ENCODE measurements at regions not wholly inside any gene's neighbourhood (a gene's known extent, or its start where the extent isn't known, plus 50 kb on each side); places are given as distances from the start of the nearest gene placed in this dataset.
"Not testable (repeated sequence)": the region's sequence is repeated elsewhere in the genome, so short reads cannot be mapped to it uniquely, and the experiment has no call there.

DNA sequence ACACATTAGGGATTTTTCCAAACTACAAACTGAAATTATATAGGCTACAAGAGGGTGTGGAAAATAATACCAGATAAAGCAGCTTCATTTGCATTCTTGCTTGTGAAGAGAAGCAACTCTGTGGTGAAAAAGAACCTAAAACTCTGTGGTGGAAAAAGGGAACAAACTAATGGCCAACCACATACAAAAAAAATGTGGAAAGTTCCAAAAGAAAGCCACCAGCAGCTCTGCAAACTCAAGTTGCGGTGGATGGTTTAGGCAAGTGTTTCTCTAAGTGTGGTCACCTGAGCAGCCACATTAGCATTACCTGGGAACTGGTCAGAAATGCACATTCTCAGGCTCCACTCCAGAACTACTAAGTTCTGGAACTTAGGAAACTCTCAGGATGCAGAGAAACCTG, 586.4 kb downstream of the ACTL7B start:
- DNase-seq = no peak

DNA sequence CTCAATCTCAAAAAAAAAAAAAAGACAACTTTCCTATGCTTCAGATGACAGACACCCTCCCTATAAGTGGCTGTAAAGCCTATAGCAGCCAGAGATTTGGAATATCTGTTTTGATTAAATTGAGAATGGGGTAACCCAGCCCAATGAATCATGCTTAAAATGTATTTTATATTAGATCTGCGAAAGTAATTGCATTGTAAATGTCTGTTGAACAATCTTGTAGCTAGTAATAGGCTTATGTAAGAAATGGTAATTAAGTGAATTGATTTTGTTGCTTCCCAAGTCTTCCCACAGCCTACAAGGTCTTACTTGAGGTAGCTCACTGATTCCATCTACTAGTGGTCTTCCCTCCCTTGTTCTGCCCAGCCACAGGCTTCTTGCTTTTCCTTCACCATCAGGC, 590.7 kb downstream of the ACTL7B start:
- DNase-seq = no peak

DNA sequence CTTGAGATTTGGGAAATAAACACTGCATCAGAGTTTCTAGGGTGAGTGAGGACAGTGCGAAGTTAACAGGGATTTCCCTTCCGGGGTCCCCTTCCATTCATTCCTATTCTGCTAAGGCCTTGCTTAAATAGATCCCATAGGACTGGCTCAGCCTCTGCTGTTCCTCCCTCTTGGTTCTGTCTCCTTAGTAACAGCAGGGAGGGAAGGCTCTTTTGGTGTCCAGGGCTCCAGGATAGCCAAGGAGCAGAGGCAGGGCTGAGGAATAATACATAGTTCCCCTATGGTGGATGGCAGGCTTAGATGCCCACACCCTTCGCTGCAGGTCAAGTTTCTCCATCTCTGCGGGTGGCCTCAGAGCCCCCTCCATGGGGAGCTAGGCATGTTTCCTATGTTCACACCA, 591.7 kb downstream of the ACTL7B start:
- no peak for DNase-seq

DNA sequence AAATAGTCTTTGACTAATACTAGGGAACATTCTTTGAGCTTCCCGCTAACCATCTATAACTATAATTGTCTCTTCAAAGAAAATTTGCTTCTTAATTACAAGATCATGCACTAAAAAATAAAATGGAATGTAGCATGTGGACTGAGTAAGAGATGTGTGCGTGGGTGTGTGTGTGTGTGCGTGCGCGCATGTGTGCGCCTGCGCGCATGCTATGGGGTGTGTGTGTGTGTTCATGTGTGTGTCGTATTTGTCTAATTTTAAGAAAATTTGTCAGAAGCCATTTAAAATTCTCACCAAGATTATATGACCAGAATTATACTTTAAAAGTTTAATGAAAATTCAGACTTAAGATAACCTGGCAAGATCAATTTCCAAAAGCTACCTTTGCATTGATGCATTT, 593.0 kb downstream of the ACTL7B start:
- no peak for DNase-seq

DNA sequence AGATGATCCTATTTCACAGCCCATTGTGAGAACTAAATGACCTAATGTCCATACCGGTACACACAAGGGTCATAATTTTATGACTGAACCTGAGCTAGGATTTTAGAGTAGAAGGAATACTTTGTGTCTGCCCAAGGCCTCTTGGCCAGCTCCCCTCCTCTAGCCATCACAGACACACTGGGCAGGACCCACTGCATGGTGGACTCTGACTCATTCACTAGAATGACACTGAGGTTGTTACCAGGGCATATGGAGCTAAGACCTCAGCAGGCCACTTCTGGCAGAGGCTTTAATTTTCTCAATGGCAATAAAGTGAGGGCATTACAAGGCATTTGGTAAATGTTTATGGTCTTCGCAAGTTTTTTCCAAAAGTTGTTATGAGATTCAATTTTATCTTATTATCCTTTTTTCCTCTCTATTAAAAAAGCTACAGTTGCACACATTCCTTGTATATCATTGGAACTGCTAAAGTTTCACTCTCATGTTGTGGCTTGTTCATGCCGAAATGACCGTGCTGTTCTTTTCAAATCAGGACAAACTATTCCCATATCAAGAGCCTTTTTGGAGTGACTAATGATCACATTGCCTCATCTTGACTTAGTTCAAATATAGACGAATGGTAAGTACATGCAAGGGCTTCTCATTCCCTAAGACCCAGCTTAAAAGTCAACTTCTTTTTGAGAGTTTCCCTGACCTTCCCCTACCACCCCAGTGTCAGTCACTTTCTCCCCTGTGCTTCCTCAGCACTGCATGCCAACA, 595.7 kb downstream of the ACTL7B start:
- DNase-seq = no peak

DNA sequence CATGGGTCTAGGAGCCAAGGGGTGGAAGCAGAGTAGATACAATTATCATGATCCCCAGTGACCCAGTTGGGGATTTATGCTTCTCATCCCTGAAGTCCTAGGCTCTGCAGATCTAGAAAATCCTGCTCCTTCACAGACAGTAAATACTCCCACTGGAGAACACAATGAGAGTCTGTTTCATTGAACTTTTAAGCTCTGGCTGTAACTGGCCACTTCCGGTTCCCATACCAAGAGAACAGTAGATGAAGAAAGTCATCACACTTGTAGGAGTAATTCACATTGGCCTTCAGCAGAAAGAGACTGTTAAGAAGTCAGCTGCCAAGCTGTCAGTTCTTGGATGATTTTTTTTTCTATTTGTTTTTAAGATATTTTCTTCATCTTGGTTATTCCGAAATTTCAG, 597.1 kb downstream of the ACTL7B start:
- DNase-seq = no peak

DNA sequence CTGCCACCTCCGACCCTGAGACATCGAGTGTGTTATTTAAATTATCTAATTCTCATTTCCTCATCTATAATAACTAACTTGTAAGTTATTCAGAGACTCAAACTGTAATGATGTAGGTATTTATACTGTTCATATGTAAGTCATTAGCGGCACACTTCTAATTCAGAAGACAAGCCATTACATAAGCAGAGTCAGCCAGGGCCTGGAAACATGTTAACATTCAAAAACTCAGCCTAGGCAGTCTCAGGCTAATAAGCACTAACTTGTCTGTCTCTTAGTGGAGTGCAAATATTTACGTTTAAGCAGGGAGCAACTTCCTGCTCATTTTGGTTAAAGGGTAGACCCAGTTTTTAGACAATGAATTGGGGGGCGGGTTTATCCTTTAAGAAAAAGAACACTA, 598.4 kb downstream of the ACTL7B start:
- DNase-seq = no peak

DNA sequence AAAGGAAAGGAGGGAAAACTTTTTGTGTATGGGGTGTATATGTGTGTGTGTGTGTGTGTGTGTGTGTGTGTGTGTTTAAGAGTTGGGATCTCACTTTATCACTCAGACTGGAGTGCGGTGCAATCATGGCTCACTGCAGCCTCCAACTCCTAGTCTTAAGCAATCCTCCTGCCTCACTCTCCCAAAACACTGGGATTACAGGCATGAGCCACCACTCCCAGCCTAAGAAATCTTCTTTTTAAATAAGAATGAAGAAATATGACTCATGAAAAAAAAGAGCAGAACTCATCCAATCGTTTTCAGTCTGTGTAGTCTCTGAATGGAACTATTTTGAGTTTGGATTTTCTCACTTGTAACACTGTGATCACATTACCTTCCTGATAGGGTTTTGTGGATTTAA, 601.5 kb downstream of the ACTL7B start:
- no peak for DNase-seq

DNA sequence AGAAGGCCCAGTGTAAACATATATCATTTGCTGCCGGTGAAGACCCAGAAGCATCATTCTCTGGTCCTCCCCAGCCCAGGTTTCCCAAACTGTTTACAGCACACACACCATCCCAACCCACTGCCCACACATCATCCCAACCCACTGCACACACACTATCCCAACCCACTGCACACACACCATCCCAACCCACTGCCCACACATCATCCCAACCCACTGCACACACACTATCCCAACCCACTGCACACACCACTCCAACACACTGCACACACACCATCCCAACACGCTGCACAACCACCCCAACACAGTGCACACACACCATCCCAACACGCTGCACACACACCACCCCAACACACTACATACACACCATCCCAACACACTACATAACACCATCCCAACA, 608.4 kb downstream of the ACTL7B start:
- DNase-seq = not testable (repeated sequence)

DNA sequence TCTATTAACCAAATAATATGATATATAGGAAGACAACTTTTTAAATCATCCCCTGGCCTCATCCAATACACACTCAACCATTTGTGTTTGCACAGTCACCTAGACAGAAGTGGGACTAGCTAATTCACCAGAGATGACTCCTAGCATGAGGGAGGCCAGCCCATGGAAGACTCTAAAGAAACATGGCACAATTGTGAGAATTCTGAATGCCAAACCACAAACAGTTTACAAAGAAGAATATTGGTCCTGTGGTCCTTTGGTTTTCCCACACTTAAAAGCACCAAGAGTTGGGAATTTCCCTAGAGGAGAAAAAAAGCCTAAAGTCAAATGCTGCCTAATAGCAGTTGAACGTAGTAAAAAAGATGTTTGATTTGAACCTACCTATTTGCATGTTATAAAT, 609.9 kb downstream of the ACTL7B start:
- DNase-seq = no peak

DNA sequence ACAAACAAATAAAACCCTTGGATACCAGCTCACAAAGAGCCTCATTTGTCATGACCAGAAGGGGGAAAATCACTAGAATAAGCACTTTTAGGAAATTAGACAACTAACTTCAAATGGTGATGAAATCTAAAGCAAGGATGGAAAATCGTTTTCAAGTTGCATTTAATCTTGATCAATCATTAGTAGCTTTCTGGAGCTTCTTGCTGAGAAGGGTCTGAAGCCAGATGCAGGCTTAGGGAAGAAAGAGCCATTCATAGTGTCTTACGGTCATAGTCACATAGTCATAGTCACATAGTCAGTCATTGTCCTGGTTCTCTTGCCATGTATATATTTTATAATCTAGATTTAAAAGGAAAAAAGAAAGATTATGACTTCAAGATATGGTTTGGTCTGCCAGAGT, 610.5 kb downstream of the ACTL7B start:
- no peak for DNase-seq

DNA sequence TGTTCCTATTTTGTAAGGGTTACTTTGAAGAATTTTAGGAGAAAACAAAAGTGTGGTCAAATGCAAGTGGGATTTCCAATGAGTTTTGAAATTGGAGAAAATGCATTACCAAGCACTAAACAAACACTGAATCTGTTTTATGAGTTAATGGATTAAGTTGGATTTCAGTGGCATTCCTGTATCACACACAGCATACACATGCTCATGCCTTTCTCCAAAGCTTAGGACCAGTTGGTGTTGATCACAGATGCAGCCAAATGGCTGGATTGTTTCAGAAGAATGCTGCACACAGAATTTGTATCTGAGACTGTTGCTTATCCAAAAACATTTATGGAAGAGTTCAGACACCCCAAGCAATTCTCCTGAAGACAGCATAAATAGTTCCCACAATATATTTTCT, 611.1 kb downstream of the ACTL7B start:
- DNase-seq = no peak

DNA sequence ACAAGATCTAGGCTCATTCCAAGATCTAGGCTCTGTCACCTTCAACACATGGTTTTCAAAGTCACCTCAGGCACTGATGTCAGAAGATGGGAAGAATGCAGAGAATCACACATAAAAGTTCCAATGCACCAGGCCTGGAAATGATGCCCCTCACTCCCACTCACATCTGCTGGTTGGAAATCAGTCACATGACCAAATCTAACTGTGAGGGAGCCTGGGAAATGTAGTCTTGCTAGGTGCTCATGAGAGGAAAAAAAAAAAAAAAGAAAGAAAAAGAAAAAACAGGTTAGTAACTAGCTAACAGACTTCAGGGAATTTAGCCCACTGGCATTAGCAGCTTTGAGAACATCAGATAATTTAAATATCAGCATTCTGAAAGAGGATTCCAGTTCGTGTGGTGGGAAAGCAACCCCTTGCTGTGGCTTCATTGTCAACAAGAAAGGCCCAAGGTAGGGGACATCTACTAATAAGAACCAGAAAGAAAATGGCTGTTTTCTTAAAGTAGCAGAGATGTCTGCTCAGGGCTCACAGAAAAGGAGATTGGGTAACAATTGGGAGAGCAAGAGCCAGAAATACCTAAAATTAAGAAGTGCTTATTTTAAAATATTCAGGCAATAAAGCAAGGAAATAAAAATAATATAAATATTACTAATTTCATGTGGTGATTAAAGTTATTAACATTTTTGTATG, 614.3 kb downstream of the ACTL7B start:
- DNase-seq = no peak

DNA sequence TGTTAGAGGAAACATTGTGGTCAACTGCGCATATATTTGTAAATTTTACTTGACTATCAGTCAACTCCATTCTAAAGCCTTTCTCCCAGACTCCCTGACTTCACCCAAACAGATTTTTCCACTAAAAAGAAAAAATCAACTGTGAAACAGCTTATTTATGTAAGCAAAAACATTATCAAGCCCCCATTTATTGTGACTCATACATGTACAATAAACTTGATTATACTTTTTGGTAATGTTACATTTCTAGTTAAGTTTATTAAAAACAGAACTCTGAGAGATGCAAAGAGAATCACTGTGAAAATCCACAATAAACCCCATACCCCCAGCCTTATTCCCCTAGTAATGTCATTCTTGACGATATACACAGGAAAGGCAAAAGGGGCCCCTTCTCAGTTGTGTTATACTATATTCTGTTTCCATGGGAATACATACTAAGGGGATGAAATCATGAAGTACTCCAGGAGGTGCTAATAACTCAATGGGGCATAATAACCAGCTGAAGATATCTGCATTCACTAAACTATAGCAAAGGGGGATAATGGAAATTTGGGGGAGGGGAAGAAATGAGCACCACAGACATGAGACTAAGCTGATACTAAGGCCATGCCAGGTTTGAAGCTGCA, 616.0 kb downstream of the ACTL7B start:
- no peak for DNase-seq

DNA sequence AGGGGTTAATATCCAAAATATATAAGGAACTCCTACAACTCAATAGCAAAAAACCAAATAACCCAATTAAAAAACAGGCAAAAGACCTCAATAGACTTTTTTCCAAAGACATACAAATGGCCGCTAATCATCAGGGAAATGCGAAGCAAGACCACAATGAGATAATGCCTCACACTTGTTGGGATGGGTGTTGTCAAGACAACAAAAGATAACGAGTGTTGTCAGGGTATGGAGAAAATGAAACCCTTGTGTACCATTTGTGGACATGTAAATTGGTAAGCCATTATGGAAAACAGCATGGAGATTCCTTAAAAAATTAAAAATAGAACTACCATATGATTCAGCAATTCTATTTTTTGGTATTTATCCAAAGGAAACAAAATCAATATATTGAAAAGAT, 620.2 kb downstream of the ACTL7B start:
- no peak for DNase-seq

DNA sequence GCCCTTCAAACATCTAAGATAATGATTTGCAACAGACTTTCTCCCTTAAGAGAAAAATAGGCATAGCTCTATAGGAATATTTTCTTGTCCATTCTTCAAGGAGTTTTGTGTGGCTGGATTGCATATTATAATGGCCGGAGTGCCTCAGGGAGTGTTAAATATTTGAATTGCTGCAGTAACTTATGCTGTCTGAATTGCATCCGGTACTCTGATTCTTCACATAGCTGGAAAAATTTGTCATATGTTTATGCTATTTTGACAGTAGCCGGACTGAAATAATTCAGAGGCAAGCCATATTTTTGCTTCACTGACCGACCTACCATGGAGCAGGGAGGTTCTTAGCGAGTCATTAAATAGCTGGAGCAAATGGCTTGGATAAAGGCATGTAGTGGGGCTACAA, 621.0 kb downstream of the ACTL7B start:
- DNase-seq = no peak

DNA sequence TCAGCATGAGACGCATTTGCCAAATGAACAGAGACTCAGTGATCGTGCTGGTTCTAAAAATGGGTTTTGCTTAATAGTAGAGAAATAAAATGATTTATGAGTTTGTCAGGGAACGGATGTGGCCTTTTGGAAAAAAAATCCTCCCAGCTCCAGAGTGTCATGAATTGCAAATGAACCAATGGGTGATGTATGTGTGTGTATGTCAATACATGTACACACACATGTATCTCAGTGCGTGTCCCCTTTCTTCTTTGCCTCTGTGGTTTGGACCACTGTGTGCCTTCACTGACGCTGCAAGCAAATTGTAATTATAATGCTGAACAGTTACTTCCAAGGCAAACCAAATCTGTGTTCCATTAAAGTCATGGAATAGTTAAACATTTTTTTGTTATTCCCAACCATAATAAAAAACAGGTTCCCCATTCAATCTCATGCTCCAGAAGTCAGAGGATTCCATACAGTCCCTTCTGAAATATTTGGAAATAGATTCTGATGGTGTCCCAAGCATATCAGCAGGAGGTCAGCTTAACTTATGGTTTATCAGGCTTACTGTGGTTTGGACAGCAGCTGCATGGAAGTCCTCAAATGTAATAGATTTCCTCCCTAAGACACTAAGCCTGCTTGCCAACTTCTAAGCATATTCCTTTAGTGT, 630.5 kb downstream of the ACTL7B start:
- DNase-seq = no peak

DNA sequence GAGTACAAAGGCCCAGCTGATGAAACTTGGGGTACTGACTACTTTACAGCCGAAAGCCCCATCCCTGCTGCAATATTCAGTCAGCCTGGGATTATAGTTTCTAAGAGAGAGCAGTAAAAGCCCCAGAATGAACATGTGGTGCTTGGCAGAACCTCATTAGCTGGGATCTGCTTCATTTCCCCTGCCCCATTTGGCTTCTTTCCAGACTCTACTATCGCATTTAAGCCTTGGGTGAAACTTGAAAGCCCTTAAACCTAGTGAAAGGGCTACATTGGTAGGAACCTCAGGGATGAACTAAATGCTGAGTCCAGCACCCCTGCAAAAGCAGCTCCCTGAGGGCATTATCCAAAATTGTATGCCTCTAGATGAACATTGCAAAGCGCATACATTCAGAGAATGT, 631.1 kb downstream of the ACTL7B start:
- no peak for DNase-seq

DNA sequence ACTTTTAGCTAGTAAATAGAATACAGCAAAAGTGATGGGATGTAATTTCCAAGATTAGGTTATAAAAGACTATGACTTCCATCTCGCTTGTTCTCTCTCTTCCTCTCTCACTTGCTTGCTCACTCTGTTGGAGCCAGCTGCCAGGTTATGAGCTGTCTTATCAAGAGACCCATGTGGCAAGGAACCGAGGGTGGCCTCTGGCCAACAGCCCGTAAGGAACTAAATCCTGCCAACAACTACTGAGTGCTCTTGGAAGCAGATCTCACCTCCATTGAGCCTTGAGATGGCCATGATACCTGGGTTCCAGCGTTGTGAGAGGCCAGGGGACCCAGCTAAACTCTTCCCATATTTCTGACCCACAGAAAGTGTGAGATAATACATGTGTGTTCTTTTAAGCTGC, 636.1 kb downstream of the ACTL7B start:
- no peak for DNase-seq

DNA sequence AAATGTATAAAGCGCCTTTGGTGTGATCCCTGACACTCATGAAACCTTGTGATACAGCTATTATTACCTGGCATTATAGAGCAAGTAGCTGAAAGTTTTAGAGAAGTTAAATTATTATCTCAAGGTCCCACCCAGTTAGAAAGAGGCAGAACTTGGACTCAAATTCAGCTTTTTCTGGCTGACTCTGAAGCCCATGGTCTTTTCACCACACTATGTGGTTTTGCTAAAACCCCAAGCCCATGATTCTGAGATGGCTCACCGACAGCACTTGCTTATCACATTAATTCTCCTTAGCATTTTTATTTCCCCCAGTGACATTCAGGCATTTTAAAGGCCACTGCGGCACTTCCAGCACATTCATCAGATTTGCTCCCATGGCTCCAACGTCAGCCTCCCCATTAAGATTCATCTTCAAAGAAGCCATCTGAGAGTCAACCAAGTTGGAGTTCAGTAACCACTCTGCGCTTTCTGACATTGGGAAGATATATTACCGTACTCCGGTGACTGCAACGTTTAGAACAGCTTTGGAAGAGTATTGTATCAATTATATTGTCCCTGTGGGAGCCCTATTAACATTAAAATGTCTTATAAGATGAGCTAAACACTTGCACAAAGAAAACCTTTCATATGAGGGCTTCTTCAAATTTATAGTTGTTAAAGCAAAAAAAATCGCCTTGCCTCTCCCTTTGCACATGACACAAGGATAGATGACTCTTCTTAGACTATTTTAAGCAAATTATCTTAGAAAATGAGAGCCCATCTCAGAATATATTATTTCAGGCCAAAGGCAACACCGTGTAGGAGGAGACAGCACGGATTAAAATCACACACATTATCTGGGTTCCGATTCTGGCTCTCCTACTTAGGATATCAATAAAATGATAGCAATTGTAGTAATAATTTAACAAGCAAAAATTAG, 638.1 kb downstream of the ACTL7B start:
- no peak for DNase-seq

DNA sequence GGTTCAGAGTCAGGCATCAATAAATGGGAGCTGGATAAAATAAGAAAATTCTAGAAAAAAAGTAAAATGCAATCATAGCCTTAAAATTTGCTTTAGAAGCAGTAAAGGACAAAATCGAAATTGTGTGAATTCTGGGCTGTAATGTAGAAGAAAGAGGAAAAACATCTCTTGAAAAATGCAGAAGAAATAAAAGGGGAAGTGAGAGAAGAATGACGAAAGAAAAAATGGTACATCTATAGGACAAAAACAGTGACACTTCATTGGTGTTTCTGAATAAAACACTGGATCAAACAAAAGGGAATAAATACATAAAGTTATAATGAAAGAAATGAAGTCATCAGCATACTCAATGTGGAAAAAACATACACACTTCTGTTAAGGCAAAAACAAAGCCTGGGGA, 642.3 kb downstream of the ACTL7B start:
- no peak for DNase-seq

DNA sequence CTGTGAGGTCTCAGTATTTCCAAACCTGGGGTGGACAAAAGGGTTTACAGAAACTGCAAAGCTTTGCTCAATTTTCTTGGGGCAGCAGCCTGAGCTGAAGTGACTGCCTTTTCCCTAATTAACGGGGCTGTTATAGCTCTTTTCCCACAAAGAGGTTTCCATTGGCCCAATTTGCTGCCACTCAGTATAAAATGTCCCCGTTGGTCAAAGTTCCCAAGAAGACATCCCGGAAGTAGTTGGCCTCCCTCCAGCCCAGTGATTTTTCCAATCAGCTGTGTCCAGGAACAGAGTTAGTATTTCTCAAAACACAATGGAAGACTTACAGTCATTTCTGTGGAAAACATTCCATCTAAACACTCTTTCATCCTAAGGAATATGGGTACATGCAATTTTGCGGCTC, 643.6 kb downstream of the ACTL7B start:
- DNase-seq = no peak

Data from CD4-positive, alpha-beta T cell treated with Interleukin-4 for 4 hours (primary cell).